Activated naive CD4-positive, alpha-beta T cell treated with anti-CD3 and anti-CD28 coated beads for 36 hours (primary cell): ENCODE measurements at regions not wholly inside any gene's neighbourhood (a gene's known extent, or its start where the extent isn't known, plus 50 kb on each side); places are given as distances from the start of the nearest gene placed in this dataset.

Experiments
- CTCF ChIA-PET: fragments of 350-600 bp; sonication (Branson Sonifier 250); formaldehyde crosslinking; loops from one replicate; lab custom pipeline; 2021; ENCODE audit warnings: antibody characterized with exemption; lab: Charles Lee
- DNase-seq: peaks from one replicate; pipeline ENCODE4 v3.0.0-alpha.2; 2020
- H3K27ac Mint-ChIP-seq: one replicate; pipeline ENCODE4 v1.8.0; 2021; ENCODE audit warnings: mild to moderate bottlenecking, mixed read lengths
- H3K27me3 Mint-ChIP-seq: one replicate; pipeline ENCODE4 v1.8.0; 2021; ENCODE audit warnings: low read depth, mixed read lengths
- H3K36me3 Mint-ChIP-seq: one replicate; pipeline ENCODE4 v1.8.0; 2021; ENCODE audit warnings: low read depth, mixed read lengths
- H3K4me1 Mint-ChIP-seq: one replicate; pipeline ENCODE4 v1.8.0; 2021; ENCODE audit warnings: low read depth, mixed read lengths
- H3K4me3 Mint-ChIP-seq: one replicate; pipeline ENCODE4 v1.8.0; 2021; ENCODE audit warnings: mild to moderate bottlenecking, moderate library complexity, mixed read lengths
- H3K9me3 Mint-ChIP-seq: one replicate; pipeline ENCODE4 v1.8.0; 2021; ENCODE audit warnings: mixed read lengths
- intact Hi-C: fragments of 100-400 bp; cut with micrococcal nuclease; formaldehyde crosslinking; loops from one replicate; pipeline ENCODE4 v1.15.1; 2023

GRCh38 chr3:176412771-176413170 lies 784.5 kb downstream of the TBL1XR1 start:
- no peaks in the 10 kb centered on the region for H3K36me3 Mint-ChIP-seq
- no peak overlapping the region for H3K4me3 Mint-ChIP-seq
- intact Hi-C loops: no loop called here
- no peak overlapping the region for H3K27ac Mint-ChIP-seq
- no peaks in the 10 kb centered on the region for H3K4me1 Mint-ChIP-seq
- CTCF ChIA-PET: no interaction called here
- peaks cover 3% of the 10 kb centered on the region for H3K9me3 Mint-ChIP-seq
- no peak for DNase-seq
- no peaks in the 10 kb centered on the region for H3K27me3 Mint-ChIP-seq

GRCh38 chr3:176403531-176403930 lies 793.8 kb downstream of the TBL1XR1 start:
- no peak for DNase-seq
- Mint-ChIP-seq H3K27me3 (no peaks in the 10 kb centered on the region), H3K4me3 (no peak overlapping the region), H3K4me1 (no peaks in the 10 kb centered on the region), H3K27ac (no peak overlapping the region), H3K9me3 (no peaks in the 10 kb centered on the region), H3K36me3 (no peaks in the 10 kb centered on the region)
- intact Hi-C loops: no loop called here
- CTCF ChIA-PET: no interaction called here

GRCh38 chr3:176401211-176401610 lies 796.1 kb downstream of the TBL1XR1 start:
- H3K4me3 Mint-ChIP-seq: no peak overlapping the region
- CTCF ChIA-PET: no interaction called here
- no peaks in the 10 kb centered on the region for H3K27me3 Mint-ChIP-seq
- H3K36me3 Mint-ChIP-seq: no peaks in the 10 kb centered on the region
- H3K9me3 Mint-ChIP-seq: peaks cover 2% of the 10 kb centered on the region
- no peak overlapping the region for H3K27ac Mint-ChIP-seq
- intact Hi-C loops: no loop called here
- H3K4me1 Mint-ChIP-seq: no peaks in the 10 kb centered on the region
- no peak for DNase-seq

- CTCF ChIA-PET: no interaction called here
- Mint-ChIP-seq H3K27ac (no peak overlapping the region), H3K36me3 (no peaks in the 10 kb centered on the region), H3K4me3 (no peak overlapping the region), H3K4me1 (no peaks in the 10 kb centered on the region), H3K9me3 (peaks cover 7% of the 10 kb centered on the region), H3K27me3 (no peaks in the 10 kb centered on the region)
- intact Hi-C loops: no loop called here
- no peak for DNase-seq
These were observed 798.1 kb downstream of the TBL1XR1 start for GRCh38 chr3:176399193-176399592.

GRCh38 chr3:176395240-176395639 lies 802.0 kb downstream of the TBL1XR1 start:
- no peak for DNase-seq
- H3K9me3 Mint-ChIP-seq: peaks cover 12% of the 10 kb centered on the region
- H3K36me3 Mint-ChIP-seq: no peaks in the 10 kb centered on the region
- CTCF ChIA-PET: no interaction called here
- intact Hi-C loops: no loop called here
- no peaks in the 10 kb centered on the region for H3K4me1 Mint-ChIP-seq
- no peak overlapping the region for H3K27ac Mint-ChIP-seq
- no peaks in the 10 kb centered on the region for H3K27me3 Mint-ChIP-seq
- no peak overlapping the region for H3K4me3 Mint-ChIP-seq

GRCh38 chr3:176378789-176379188 lies 818.5 kb downstream of the TBL1XR1 start:
- Mint-ChIP-seq H3K27ac (no peak overlapping the region), H3K4me3 (no peak overlapping the region), H3K36me3 (no peaks in the 10 kb centered on the region), H3K4me1 (no peaks in the 10 kb centered on the region), H3K9me3 (no peaks in the 10 kb centered on the region), H3K27me3 (no peaks in the 10 kb centered on the region)
- CTCF ChIA-PET: interaction anchor here (1.2 kb wide), 1 partner anchor 20 kb away, joined by 3 read pairs; no protein-coding TSS in a partner anchor
- DNase-seq: no peak
- intact Hi-C loops: no loop called here

GRCh38 chr3:176376531-176376930 lies 820.8 kb downstream of the TBL1XR1 start:
- DNase-seq: no peak
- CTCF ChIA-PET: no interaction called here
- Mint-ChIP-seq H3K27me3 (no peaks in the 10 kb centered on the region), H3K4me3 (no peak overlapping the region), H3K27ac (no peak overlapping the region), H3K36me3 (no peaks in the 10 kb centered on the region), H3K4me1 (no peaks in the 10 kb centered on the region), H3K9me3 (no peaks in the 10 kb centered on the region)
- intact Hi-C loops: no loop called here

GRCh38 chr3:176375519-176375918 lies 821.8 kb downstream of the TBL1XR1 start:
- DNase-seq: no peak
- Mint-ChIP-seq H3K4me3 (no peak overlapping the region), H3K4me1 (no peaks in the 10 kb centered on the region), H3K36me3 (no peaks in the 10 kb centered on the region), H3K27me3 (no peaks in the 10 kb centered on the region), H3K27ac (no peak overlapping the region), H3K9me3 (no peaks in the 10 kb centered on the region)
- CTCF ChIA-PET: no interaction called here
- intact Hi-C loops: no loop called here

- H3K9me3 Mint-ChIP-seq: peaks cover 6% of the 10 kb centered on the region
- no peaks in the 10 kb centered on the region for H3K27me3 Mint-ChIP-seq
- no peaks in the 10 kb centered on the region for H3K36me3 Mint-ChIP-seq
- no peaks in the 10 kb centered on the region for H3K4me1 Mint-ChIP-seq
- no peak for DNase-seq
- intact Hi-C loops: no loop called here
- CTCF ChIA-PET: no interaction called here
- no peak overlapping the region for H3K4me3 Mint-ChIP-seq
- H3K27ac Mint-ChIP-seq: no peak overlapping the region
These were observed 835.0 kb downstream of the TBL1XR1 start for GRCh38 chr3:176362191-176362731.

GRCh38 chr3:176359211-176359610 lies 838.1 kb downstream of the TBL1XR1 start:
- CTCF ChIA-PET: interaction anchor here (1.0 kb wide), 1 partner anchor 71 kb away, joined by 3 read pairs; no protein-coding TSS in a partner anchor
- H3K36me3 Mint-ChIP-seq: no peaks in the 10 kb centered on the region
- H3K4me3 Mint-ChIP-seq: no peak overlapping the region
- intact Hi-C loops: no loop called here
- H3K9me3 Mint-ChIP-seq: peaks cover 6% of the 10 kb centered on the region
- H3K27ac Mint-ChIP-seq: no peak overlapping the region
- no peaks in the 10 kb centered on the region for H3K27me3 Mint-ChIP-seq
- no peak for DNase-seq
- H3K4me1 Mint-ChIP-seq: no peaks in the 10 kb centered on the region

- H3K36me3 Mint-ChIP-seq: no peaks in the 10 kb centered on the region
- no peak overlapping the region for H3K27ac Mint-ChIP-seq
- CTCF ChIA-PET: no interaction called here
- H3K4me3 Mint-ChIP-seq: no peak overlapping the region
- H3K27me3 Mint-ChIP-seq: no peaks in the 10 kb centered on the region
- H3K4me1 Mint-ChIP-seq: no peaks in the 10 kb centered on the region
- no peak for DNase-seq
- intact Hi-C loops: no loop called here
- peaks cover 6% of the 10 kb centered on the region for H3K9me3 Mint-ChIP-seq
These were observed 839.4 kb downstream of the TBL1XR1 start for GRCh38 chr3:176357891-176358290.

GRCh38 chr3:176354843-176355242 lies 842.4 kb downstream of the TBL1XR1 start:
- Mint-ChIP-seq H3K27me3 (no peaks in the 10 kb centered on the region), H3K36me3 (no peaks in the 10 kb centered on the region), H3K9me3 (peaks cover 5% of the 10 kb centered on the region), H3K4me3 (no peak overlapping the region), H3K4me1 (no peaks in the 10 kb centered on the region), H3K27ac (no peak overlapping the region)
- no peak for DNase-seq
- intact Hi-C loops: no loop called here
- CTCF ChIA-PET: no interaction called here

- intact Hi-C loops: no loop called here
- no peak overlapping the region for H3K4me3 Mint-ChIP-seq
- DNase-seq: no peak
- H3K27ac Mint-ChIP-seq: no peak overlapping the region
- no peaks in the 10 kb centered on the region for H3K4me1 Mint-ChIP-seq
- H3K36me3 Mint-ChIP-seq: no peaks in the 10 kb centered on the region
- no peaks in the 10 kb centered on the region for H3K27me3 Mint-ChIP-seq
- CTCF ChIA-PET: no interaction called here
- H3K9me3 Mint-ChIP-seq: peaks cover 8% of the 10 kb centered on the region
These were observed 844.5 kb downstream of the TBL1XR1 start for GRCh38 chr3:176352716-176353334.
